ENCODE measurements at regions not wholly inside any gene's neighbourhood (a gene's known extent, or its start where the extent isn't known, plus 50 kb on each side); places are given as distances from the start of the nearest gene placed in this dataset.

GRCh38 chr5:56451742-56452141 is 218.6 kb upstream of the ANKRD55 start:
- no peaks in the 10 kb centered on the region for H3K79me1 ChIP-seq (ENCODE audit: insufficient read depth, low read depth, low read length, poor library complexity, severe bottlenecking)
- no peak overlapping the region for H2BK15ac ChIP-seq (ENCODE audit: low read depth, low read length)
- Mint-ChIP-seq H3K36me3 (ENCODE audit: insufficient read depth in 1 of 3, low read depth in 3 of 3) (no peaks in the 10 kb centered on the region), H3K9me3 (no peaks in the 10 kb centered on the region), H3K27me3 (ENCODE audit: low read depth) (peaks cover 4% of the 10 kb centered on the region), H3K4me3 (no peak overlapping the region), H3K27ac (0 out of 7 replicates have a peak overlapping the region, but pooled peaks of 1 of the 3 experiments have one; percentile 14), H3K4me1 (no peaks in the 10 kb centered on the region)
- H4K5ac ChIP-seq (ENCODE audit: insufficient read length, low read depth, low read length), result no peak overlapping the region
- DNase-seq, result no peak
- H3K79me2 ChIP-seq (ENCODE audit: insufficient read depth, low read length), result no peaks in the 10 kb centered on the region
- H2BK120ac ChIP-seq (ENCODE audit: low read depth, low read length, poor library complexity, severe bottlenecking), result no peak overlapping the region
- H3K14ac ChIP-seq (ENCODE audit: insufficient read depth, low read length), result no peak overlapping the region
- H2BK12ac ChIP-seq (ENCODE audit: insufficient read length, low read depth, low read length), result no peak overlapping the region
- H3T11ph ChIP-seq (ENCODE audit: low read length), result no peak overlapping the region
- H4K20me1 ChIP-seq (ENCODE audit: control insufficient read depth, insufficient read depth, insufficient read length), result no peaks in the 10 kb centered on the region
- H3K4me2 ChIP-seq (ENCODE audit: insufficient read depth, insufficient read length, low read length), result no peak overlapping the region
- no peak overlapping the region for H3K4ac ChIP-seq (ENCODE audit: low read depth, low read length)
- H3K23ac ChIP-seq (ENCODE audit: insufficient read length, low read depth, low read length), result no peak overlapping the region
- H3K9ac ChIP-seq (ENCODE audit: extremely low read depth, insufficient read length, low read length), result no peak overlapping the region
- H2BK20ac ChIP-seq (ENCODE audit: low read depth, low read length, poor library complexity, severe bottlenecking), result no peak overlapping the region
- H2AFZ ChIP-seq (ENCODE audit: low read length), result no peak overlapping the region
- H2AK5ac ChIP-seq (ENCODE audit: insufficient read length, low read length), result no peak overlapping the region
- no peak overlapping the region for H4K91ac ChIP-seq (ENCODE audit: insufficient read length, low read depth, low read length)
- no peak overlapping the region for H4K8ac ChIP-seq (replicated peaks; ENCODE audit: insufficient read length, low read depth, low read length)
- WGBS (ENCODE audit: extremely low coverage, insufficient read length, low lambda C conversion rate), result no CpG with 5 or more reads among the region's 7 CpGs
- H3K27ac ChIP-seq (ENCODE audit: insufficient read length, low read depth, low read length), result no peak overlapping the region
- H3K56ac ChIP-seq (ENCODE audit: insufficient read length, low read depth, low read length), result no peak overlapping the region
- no peaks in the 10 kb centered on the region for H3K23me2 ChIP-seq (ENCODE audit: insufficient read length, low read depth, low read length, poor library complexity, severe bottlenecking)
- no peaks in the 10 kb centered on the region for H3K9me3 ChIP-seq (ENCODE audit: control insufficient read depth, low read depth, low read length)
- H3K18ac ChIP-seq (ENCODE audit: insufficient read length, low read depth, low read length), result no peak overlapping the region
- H2BK5ac ChIP-seq (ENCODE audit: insufficient read length, low read length), result no peak overlapping the region
- no peaks in the 10 kb centered on the region for H3K27me3 ChIP-seq (ENCODE audit: insufficient read depth, low read length)
- H3K4me1 ChIP-seq (ENCODE audit: insufficient read depth, low read length), result no peaks in the 10 kb centered on the region
- no peak for TF ChIP-seq CTCF (conservative IDR thresholded peaks at IDR 0.05)

Data from H9 (cell line).